T-helper 1 cell treated with Interleukin-12 subunit alpha and Interleukin-12 subunit beta and Interleukin-4 antibody, amounts not matched to agents 30 μg/mL and 1 μg/mL, for 36 hours (primary cell): ENCODE measurements at regions not wholly inside any gene's neighbourhood (a gene's known extent, or its start where the extent isn't known, plus 50 kb on each side); places are given as distances from the start of the nearest gene placed in this dataset.
"Not testable (repeated sequence)": the region's sequence is repeated elsewhere in the genome, so short reads cannot be mapped to it uniquely, and the experiment has no call there.

Experiments used
- H3K27ac Mint-ChIP-seq: one replicate; pipeline ENCODE4 v1.8.0; 2021; ENCODE audit warnings: mild to moderate bottlenecking, mixed read lengths
- H3K27me3 Mint-ChIP-seq: one replicate; pipeline ENCODE4 v1.8.0; 2021; ENCODE audit warnings: low read depth, mixed read lengths
- H3K36me3 Mint-ChIP-seq: one replicate; pipeline ENCODE4 v1.8.0; 2021; ENCODE audit warnings: low read depth, mixed read lengths
- H3K4me1 Mint-ChIP-seq: one replicate; pipeline ENCODE4 v1.8.0; 2021; ENCODE audit warnings: low read depth, mixed read lengths
- H3K4me3 Mint-ChIP-seq: one replicate; pipeline ENCODE4 v1.8.0; 2021; ENCODE audit warnings: mild to moderate bottlenecking, moderate library complexity, mixed read lengths
- H3K9me3 Mint-ChIP-seq: one replicate; pipeline ENCODE4 v1.8.0; 2021; ENCODE audit warnings: mixed read lengths

- Mint-ChIP-seq H3K4me1 (no peaks in the 10 kb centered on the region), H3K27ac (no peak overlapping the region), H3K4me3 (no peak overlapping the region), H3K27me3 (no peaks in the 10 kb centered on the region), H3K9me3 (peaks cover 8% of the 10 kb centered on the region), H3K36me3 (no peaks in the 10 kb centered on the region)
Measured at GRCh38 chr10:121131014-121131413, 279.9 kb downstream of the WDR11 start.

GRCh38 chr10:121131426-121132265, 280.5 kb downstream of the WDR11 start:
- peaks cover 6% of the 10 kb centered on the region for H3K9me3 Mint-ChIP-seq

GRCh38 chr10:121132273-121132672, 281.1 kb downstream of the WDR11 start:
- H3K36me3 Mint-ChIP-seq, result no peaks in the 10 kb centered on the region
- no peaks in the 10 kb centered on the region for H3K4me1 Mint-ChIP-seq
- H3K27me3 Mint-ChIP-seq, result no peaks in the 10 kb centered on the region
- peaks cover 4% of the 10 kb centered on the region for H3K9me3 Mint-ChIP-seq
- H3K4me3 Mint-ChIP-seq, result no peak overlapping the region
- H3K27ac Mint-ChIP-seq, result no peak overlapping the region

More at GRCh38 chr10:121131426-121132265, 280.5 kb downstream of the WDR11 start:
- Mint-ChIP-seq H3K4me1 (no peaks in the 10 kb centered on the region), H3K4me3 (no peak overlapping the region), H3K36me3 (no peaks in the 10 kb centered on the region), H3K27me3 (no peaks in the 10 kb centered on the region), H3K27ac (no peak overlapping the region)

DNA sequence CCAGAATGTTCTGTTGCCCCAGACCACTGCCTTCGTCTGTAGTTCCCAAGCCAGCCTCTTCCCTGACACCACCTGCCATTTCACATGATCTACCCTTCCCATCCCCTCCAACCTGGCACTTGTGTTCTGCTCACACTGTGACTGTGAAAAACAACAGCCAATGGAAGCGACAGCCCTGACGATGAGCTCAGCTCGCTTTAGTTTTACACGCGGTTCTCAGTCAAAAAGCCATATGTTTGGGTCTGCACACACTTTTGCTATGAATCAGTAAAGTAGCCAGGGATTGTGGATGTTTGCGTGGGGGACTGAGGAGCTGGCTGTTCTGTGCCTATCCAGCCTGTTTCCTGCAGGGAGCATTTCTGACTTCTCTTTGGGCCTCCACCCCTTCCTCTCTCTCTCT, 282.7 kb downstream of the WDR11 start:
- no peak overlapping the region for H3K27ac Mint-ChIP-seq
- no peaks in the 10 kb centered on the region for H3K27me3 Mint-ChIP-seq
- no peak overlapping the region for H3K4me3 Mint-ChIP-seq
- no peaks in the 10 kb centered on the region for H3K36me3 Mint-ChIP-seq
- no peaks in the 10 kb centered on the region for H3K4me1 Mint-ChIP-seq
- no peaks in the 10 kb centered on the region for H3K9me3 Mint-ChIP-seq

DNA sequence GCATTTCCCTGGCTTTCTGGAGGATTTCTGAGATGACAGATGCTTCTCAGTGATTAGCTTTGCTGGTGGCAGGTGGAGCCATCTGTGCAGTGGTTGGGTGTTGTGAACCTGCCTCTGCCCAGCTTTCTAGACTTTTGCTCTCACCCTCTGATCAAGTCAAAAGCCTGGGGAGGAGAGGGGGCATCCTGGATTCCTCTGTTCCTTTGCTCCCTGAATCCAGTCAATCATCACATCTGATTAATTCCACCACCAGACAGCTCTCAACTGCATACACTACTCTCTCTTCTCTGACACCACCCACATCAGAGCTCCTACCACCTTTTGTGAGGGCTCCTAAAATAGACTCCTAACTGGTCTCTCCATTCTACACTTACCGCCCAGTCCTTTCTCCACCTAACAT, 283.5 kb downstream of the WDR11 start:
- H3K27me3 Mint-ChIP-seq, result no peaks in the 10 kb centered on the region
- no peaks in the 10 kb centered on the region for H3K4me1 Mint-ChIP-seq
- H3K36me3 Mint-ChIP-seq, result no peaks in the 10 kb centered on the region
- H3K27ac Mint-ChIP-seq, result no peak overlapping the region
- no peak overlapping the region for H3K4me3 Mint-ChIP-seq
- no peaks in the 10 kb centered on the region for H3K9me3 Mint-ChIP-seq

GRCh38 chr10:121135512-121135911, 284.4 kb downstream of the WDR11 start:
- Mint-ChIP-seq H3K36me3 (no peaks in the 10 kb centered on the region), H3K27ac (no peak overlapping the region), H3K4me1 (no peaks in the 10 kb centered on the region), H3K9me3 (no peaks in the 10 kb centered on the region), H3K4me3 (no peak overlapping the region), H3K27me3 (no peaks in the 10 kb centered on the region)

GRCh38 chr10:121137533-121137932, 286.4 kb downstream of the WDR11 start:
- no peaks in the 10 kb centered on the region for H3K36me3 Mint-ChIP-seq
- H3K4me3 Mint-ChIP-seq, result no peak overlapping the region
- no peak overlapping the region for H3K27ac Mint-ChIP-seq
- H3K4me1 Mint-ChIP-seq, result no peaks in the 10 kb centered on the region
- no peaks in the 10 kb centered on the region for H3K27me3 Mint-ChIP-seq
- H3K9me3 Mint-ChIP-seq, result no peaks in the 10 kb centered on the region

- Mint-ChIP-seq H3K27me3 (no peaks in the 10 kb centered on the region), H3K36me3 (no peaks in the 10 kb centered on the region), H3K27ac (no peak overlapping the region), H3K9me3 (peaks cover 6% of the 10 kb centered on the region), H3K4me3 (no peak overlapping the region), H3K4me1 (no peaks in the 10 kb centered on the region)
Measured at GRCh38 chr10:121138112-121138860, 287.1 kb downstream of the WDR11 start.

GRCh38 chr10:121138918-121139317, 287.8 kb downstream of the WDR11 start:
- Mint-ChIP-seq H3K4me1 (no peaks in the 10 kb centered on the region), H3K9me3 (peaks cover 10% of the 10 kb centered on the region), H3K27me3 (no peaks in the 10 kb centered on the region), H3K4me3 (no peak overlapping the region), H3K27ac (no peak overlapping the region), H3K36me3 (no peaks in the 10 kb centered on the region)

DNA sequence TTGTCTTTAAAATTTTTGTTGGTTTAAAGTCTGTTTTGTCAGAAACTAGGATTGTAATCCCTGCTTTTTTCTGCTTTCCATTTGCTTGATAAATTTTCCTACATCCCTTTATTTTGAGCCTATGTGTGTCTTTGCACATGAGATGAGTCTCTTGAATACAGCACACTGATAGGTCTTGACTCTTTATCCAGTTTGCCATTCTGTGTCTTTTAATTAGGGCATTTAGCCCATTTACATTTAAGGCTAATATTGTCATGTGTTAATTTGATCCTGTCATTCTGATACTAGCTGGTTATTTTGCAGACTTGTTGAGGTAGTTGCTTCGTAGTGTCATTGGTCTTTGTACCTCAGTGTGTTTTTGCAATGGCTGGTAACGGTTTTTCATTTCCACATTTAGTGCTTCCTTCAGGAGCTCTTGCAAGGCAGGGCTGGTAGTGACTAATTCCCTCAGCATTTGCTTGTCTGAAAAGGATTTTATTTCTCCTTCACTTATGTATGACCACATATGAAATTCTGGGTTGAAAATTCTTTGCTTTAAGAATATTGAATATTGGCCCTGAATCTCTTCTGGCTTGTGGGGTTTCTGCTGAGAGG, 294.7 kb downstream of the WDR11 start:
- not testable (repeated sequence) for H3K36me3 Mint-ChIP-seq, H3K4me1 Mint-ChIP-seq, H3K4me3 Mint-ChIP-seq, H3K27ac Mint-ChIP-seq, H3K27me3 Mint-ChIP-seq
- H3K9me3 Mint-ChIP-seq, result peaks cover 19% of the 10 kb centered on the region

- H3K4me1 Mint-ChIP-seq, result no peaks in the 10 kb centered on the region
- no peak overlapping the region for H3K4me3 Mint-ChIP-seq
- no peaks in the 10 kb centered on the region for H3K27me3 Mint-ChIP-seq
- peaks cover 10% of the 10 kb centered on the region for H3K9me3 Mint-ChIP-seq
- H3K27ac Mint-ChIP-seq, result no peak overlapping the region
- H3K36me3 Mint-ChIP-seq, result no peaks in the 10 kb centered on the region
Measured at GRCh38 chr10:121148921-121149320, 297.8 kb downstream of the WDR11 start.

- H3K27me3 Mint-ChIP-seq, result no peaks in the 10 kb centered on the region
- no peaks in the 10 kb centered on the region for H3K4me1 Mint-ChIP-seq
- H3K4me3 Mint-ChIP-seq, result no peak overlapping the region
- H3K9me3 Mint-ChIP-seq, result no peaks in the 10 kb centered on the region
- H3K36me3 Mint-ChIP-seq, result no peaks in the 10 kb centered on the region
- H3K27ac Mint-ChIP-seq, result no peak overlapping the region
Measured at GRCh38 chr10:121152033-121152432, 300.9 kb downstream of the WDR11 start.

DNA sequence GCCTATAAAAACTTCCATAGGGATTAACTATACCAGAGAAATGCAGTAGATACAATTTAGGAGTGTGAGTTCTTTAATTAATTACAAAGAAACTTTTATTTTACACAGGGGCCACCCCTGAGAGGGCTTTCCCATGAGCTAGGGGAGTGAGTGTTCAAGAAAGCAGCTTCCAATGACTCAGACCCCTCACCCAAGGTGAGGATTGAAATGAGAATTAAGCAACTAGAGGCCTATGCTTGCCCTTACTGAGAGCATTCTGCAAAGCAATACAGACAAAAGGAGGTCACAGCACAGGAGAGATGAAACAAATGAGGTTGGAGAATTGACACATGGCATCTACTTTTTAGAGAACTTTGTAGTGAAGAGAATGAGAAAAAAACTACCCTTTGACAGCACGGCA, 301.8 kb downstream of the WDR11 start:
- Mint-ChIP-seq H3K36me3 (no peaks in the 10 kb centered on the region), H3K4me3 (no peak overlapping the region), H3K27ac (no peak overlapping the region), H3K27me3 (no peaks in the 10 kb centered on the region), H3K9me3 (no peaks in the 10 kb centered on the region), H3K4me1 (no peaks in the 10 kb centered on the region)

DNA sequence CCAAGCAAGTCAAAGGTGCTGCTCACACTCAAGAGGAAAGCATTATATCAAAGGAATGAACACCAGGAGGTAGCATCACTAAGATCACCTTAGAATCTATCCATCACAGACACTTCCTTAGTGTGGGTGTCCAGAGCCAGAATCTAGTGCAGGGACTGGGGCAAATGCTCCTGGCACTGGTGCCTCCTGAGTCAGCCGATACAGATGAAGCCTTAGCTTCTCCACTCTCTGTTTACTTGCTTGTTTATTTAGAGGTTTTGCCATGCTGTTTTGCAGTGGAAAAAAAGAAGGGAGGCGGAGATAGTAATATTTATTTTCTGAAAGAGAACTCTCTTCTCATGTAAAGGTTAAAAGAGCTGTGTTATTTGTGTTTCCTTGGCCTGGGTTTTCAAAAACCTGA, 303.1 kb downstream of the WDR11 start:
- no peaks in the 10 kb centered on the region for H3K27me3 Mint-ChIP-seq
- no peak overlapping the region for H3K27ac Mint-ChIP-seq
- no peak overlapping the region for H3K4me3 Mint-ChIP-seq
- H3K9me3 Mint-ChIP-seq, result no peaks in the 10 kb centered on the region
- H3K4me1 Mint-ChIP-seq, result no peaks in the 10 kb centered on the region
- no peaks in the 10 kb centered on the region for H3K36me3 Mint-ChIP-seq

DNA sequence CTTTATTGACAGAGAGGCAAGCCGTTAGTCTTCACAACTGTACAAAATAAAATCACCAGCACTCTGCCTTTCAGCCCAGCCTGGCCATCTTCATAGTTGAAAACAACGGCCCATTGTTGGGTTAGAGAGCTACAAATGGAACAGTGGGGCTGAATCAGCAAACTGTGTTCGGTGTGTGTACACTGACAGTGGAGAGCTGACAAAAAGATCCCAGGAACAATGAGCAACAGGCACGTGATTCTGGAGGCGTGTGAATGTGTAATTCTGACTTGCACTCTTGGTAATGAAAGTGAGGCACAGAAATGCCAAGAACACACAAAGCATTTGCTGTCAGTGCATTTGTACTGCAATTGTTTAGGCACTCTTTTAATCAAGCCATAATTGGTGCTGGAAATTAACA, 303.7 kb downstream of the WDR11 start:
- Mint-ChIP-seq H3K36me3 (no peaks in the 10 kb centered on the region), H3K4me3 (no peak overlapping the region), H3K27me3 (no peaks in the 10 kb centered on the region), H3K27ac (no peak overlapping the region), H3K4me1 (no peaks in the 10 kb centered on the region), H3K9me3 (no peaks in the 10 kb centered on the region)
